ENCODE measurements at regions not wholly inside any gene's neighbourhood (a gene's known extent, or its start where the extent isn't known, plus 50 kb on each side); places are given as distances from the start of the nearest gene placed in this dataset.

- no peak for TF ChIP-seq CTCF (IDR thresholded peaks at IDR 0.05; ENCODE audit: control insufficient read depth, insufficient read depth, low read depth, low read length, missing control alignments)
- no peak for DNase-seq (ENCODE audit: low read depth)
- H3K4me3 ChIP-seq (ENCODE audit: control insufficient read depth, low read depth, low read length) = no peak overlapping the region
Measured at GRCh38 chr9:89825669-89826068, 220.9 kb downstream of the GADD45G start.

DNA sequence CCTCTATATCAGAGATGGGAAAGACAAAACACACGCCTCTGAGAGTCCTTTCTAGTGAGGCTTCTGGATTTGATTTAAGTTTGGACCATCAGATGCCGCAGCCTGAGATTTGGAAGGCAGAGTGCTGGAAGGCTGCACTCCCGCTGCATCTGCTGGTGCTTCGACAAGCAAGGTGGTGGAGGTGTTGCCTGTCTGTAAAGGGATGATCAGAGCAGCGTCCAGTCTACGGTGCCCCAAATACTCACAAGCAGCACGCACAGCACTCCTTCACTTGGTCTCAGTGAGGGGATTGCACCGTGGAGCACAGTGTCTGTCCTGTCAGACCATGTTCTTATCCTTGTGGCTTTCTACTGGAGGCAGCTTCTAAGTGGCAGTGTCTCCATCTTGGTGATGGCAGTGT is 221.4 kb downstream of the GADD45G start:
- no peak for DNase-seq (ENCODE audit: low read depth)
- no peak for TF ChIP-seq CTCF (IDR thresholded peaks at IDR 0.05; ENCODE audit: control insufficient read depth, insufficient read depth, low read depth, low read length, missing control alignments)
- no peak overlapping the region for H3K4me3 ChIP-seq (ENCODE audit: control insufficient read depth, low read depth, low read length)

GRCh38 chr9:89829346-89829745 is 224.5 kb downstream of the GADD45G start:
- DNase-seq (ENCODE audit: low read depth) = no peak
- TF ChIP-seq CTCF (IDR thresholded peaks at IDR 0.05; ENCODE audit: control insufficient read depth, insufficient read depth, low read depth, low read length, missing control alignments) = no peak
- H3K4me3 ChIP-seq (ENCODE audit: control insufficient read depth, low read depth, low read length) = no peak overlapping the region

GRCh38 chr9:89835666-89836065 is 230.9 kb downstream of the GADD45G start:
- DNase-seq (ENCODE audit: low read depth) = no peak

DNA sequence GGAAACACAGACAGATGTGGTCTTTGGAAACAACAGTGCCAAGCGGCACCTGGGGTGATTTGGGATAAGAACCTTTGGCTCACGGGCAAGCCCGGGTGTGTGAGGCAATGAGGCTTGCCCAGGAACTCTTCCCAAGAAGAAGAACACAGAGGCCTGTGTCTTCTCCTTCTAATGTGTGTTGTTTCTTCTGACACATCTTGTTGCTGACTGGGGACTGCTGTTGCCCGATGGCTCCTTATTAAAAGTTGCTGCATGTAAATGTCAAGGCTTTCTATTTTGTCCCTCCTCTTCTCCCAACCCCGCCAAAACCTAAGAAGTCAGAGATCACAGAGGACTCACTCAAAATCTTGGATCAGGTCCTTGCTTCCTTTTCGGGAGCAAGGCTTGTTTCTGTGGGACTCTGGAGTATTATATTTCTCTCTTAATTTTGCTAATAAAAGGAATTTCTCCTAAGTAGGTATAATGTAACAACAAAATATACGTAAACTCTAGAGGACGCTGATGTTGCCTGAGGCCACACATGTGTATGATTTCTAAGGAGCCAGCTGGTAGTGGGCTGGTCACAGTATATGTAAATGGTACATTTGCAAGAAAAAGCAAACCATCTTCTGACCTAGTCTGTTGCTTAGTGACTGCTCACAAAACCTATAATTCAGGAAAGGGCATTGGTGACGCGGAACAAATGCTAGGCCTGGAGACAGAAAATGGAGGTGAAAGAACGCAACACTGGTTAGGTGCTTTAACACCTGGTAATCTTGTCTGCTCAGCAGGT is 232.5 kb downstream of the GADD45G start:
- DNase-seq (ENCODE audit: low read depth) = no peak

More at GRCh38 chr9:89835666-89836065, 230.9 kb downstream of the GADD45G start:
- H3K4me3 ChIP-seq (ENCODE audit: control insufficient read depth, low read depth, low read length) = no peak overlapping the region
- TF ChIP-seq CTCF (IDR thresholded peaks at IDR 0.05; ENCODE audit: control insufficient read depth, insufficient read depth, low read depth, low read length, missing control alignments) = no peak

GRCh38 chr9:89837934-89838310 is 233.1 kb downstream of the GADD45G start:
- TF ChIP-seq CTCF (IDR thresholded peaks at IDR 0.05; ENCODE audit: control insufficient read depth, insufficient read depth, low read depth, low read length, missing control alignments) = no peak
- H3K4me3 ChIP-seq (ENCODE audit: control insufficient read depth, low read depth, low read length) = no peak overlapping the region

More for the DNA sequence above, 232.5 kb downstream of the GADD45G start:
- TF ChIP-seq CTCF (IDR thresholded peaks at IDR 0.05; ENCODE audit: control insufficient read depth, insufficient read depth, low read depth, low read length, missing control alignments) = no peak
- no peak overlapping the region for H3K4me3 ChIP-seq (ENCODE audit: control insufficient read depth, low read depth, low read length)

More at GRCh38 chr9:89837934-89838310, 233.1 kb downstream of the GADD45G start:
- DNase-seq (ENCODE audit: low read depth) = no peak
